ENCODE measurements at regions not wholly inside any gene's neighbourhood (a gene's known extent, or its start where the extent isn't known, plus 50 kb on each side); places are given as distances from the start of the nearest gene placed in this dataset.
"Not testable (repeated sequence)": the region's sequence is repeated elsewhere in the genome, so short reads cannot be mapped to it uniquely, and the experiment has no call there.

GRCh38 chrX:42090395-42090794 lies 167.0 kb upstream of the CASK start:
- DNase-seq: no peak

- DNase-seq: no peak
Measured at GRCh38 chrX:42089031-42089430, 165.7 kb upstream of the CASK start.

- no peak for DNase-seq
Measured at GRCh38 chrX:42087960-42088359, 164.6 kb upstream of the CASK start.

- DNase-seq: no peak
Measured at GRCh38 chrX:42085836-42086235, 162.5 kb upstream of the CASK start.

GRCh38 chrX:42079968-42080367 lies 156.6 kb upstream of the CASK start:
- DNase-seq: no peak

- no peak for DNase-seq
Measured at GRCh38 chrX:42077675-42078074, 154.3 kb upstream of the CASK start.

GRCh38 chrX:42075032-42075431 lies 151.7 kb upstream of the CASK start:
- DNase-seq: no peak

GRCh38 chrX:42073448-42073847 lies 150.1 kb upstream of the CASK start:
- DNase-seq: no peak

- DNase-seq: no peak
Measured at GRCh38 chrX:42070866-42071265, 147.5 kb upstream of the CASK start.

GRCh38 chrX:42054256-42054655 lies 130.9 kb upstream of the CASK start:
- DNase-seq: no peak

- DNase-seq: no peak
Measured at GRCh38 chrX:42050345-42050744, 127.0 kb upstream of the CASK start.

GRCh38 chrX:42047886-42048285 lies 124.5 kb upstream of the CASK start:
- DNase-seq: no peak

- no peak for DNase-seq
Measured at GRCh38 chrX:42028109-42028508, 104.8 kb upstream of the CASK start.

- no peak for DNase-seq
Measured at GRCh38 chrX:42027367-42028000, 104.1 kb upstream of the CASK start.

- DNase-seq: no peak
Measured at GRCh38 chrX:42025861-42026260, 102.5 kb upstream of the CASK start.

- DNase-seq: no peak
Measured at GRCh38 chrX:42023122-42023521, 99.8 kb upstream of the CASK start.

- DNase-seq: no peak
Measured at GRCh38 chrX:42022158-42022557, 98.8 kb upstream of the CASK start.

GRCh38 chrX:42021058-42021457 lies 97.7 kb upstream of the CASK start:
- DNase-seq: no peak

- DNase-seq: no peak
Measured at GRCh38 chrX:42020225-42020624, 96.9 kb upstream of the CASK start.

GRCh38 chrX:42017971-42018370 lies 94.6 kb upstream of the CASK start:
- DNase-seq: no peak

- no peak for DNase-seq
Measured at GRCh38 chrX:42000836-42001235, 77.5 kb upstream of the CASK start.

- no peak for DNase-seq
Measured at GRCh38 chrX:41984628-41985027, 61.3 kb upstream of the CASK start.

- DNase-seq: no peak
Measured at GRCh38 chrX:41982953-41983352, 59.6 kb upstream of the CASK start.

GRCh38 chrX:41981481-41982013 lies 58.2 kb upstream of the CASK start:
- DNase-seq: no peak

GRCh38 chrX:41974677-41975076 lies 51.3 kb upstream of the CASK start:
- DNase-seq: not testable (repeated sequence)
